GM23338 (cell line): ENCODE measurements at regions not wholly inside any gene's neighbourhood (a gene's known extent, or its start where the extent isn't known, plus 50 kb on each side); places are given as distances from the start of the nearest gene placed in this dataset.

Experiments
- EZH2 ChIP-seq: fragments of 200-600 bp; sonication (generic); IDR thresholded peaks from one replicate; pipeline ENCODE4 v1.8.0; 2017; ENCODE audit warnings: antibody characterized with exemption, mild to moderate bottlenecking, low read depth; ENCODE audit not compliant: unreplicated experiment
- EZH2phosphoT487 ChIP-seq: fragments of 200-600 bp; sonication (generic); IDR thresholded peaks from one replicate; pipeline ENCODE4 v1.8.1; 2018; ENCODE audit warnings: antibody characterized with exemption; ENCODE audit not compliant: unreplicated experiment
- NANOG ChIP-seq: IDR thresholded peaks from 2 replicates; pipeline ENCODE4 v1.6.1; 2016; ENCODE audit warnings: antibody characterized with exemption, borderline replicate concordance
- POLR2AphosphoS5 ChIP-seq: IDR thresholded peaks from 2 replicates; pipeline ENCODE4 v1.6.1; 2016; ENCODE audit warnings: antibody characterized with exemption, low read depth
- ZNF114 ChIP-seq: fragments of 250-450 bp; sonication (Bioruptor Pico); IDR thresholded peaks from 2 replicates; pipeline ENCODE4 v1.5.0; 2020; ENCODE audit warnings: mild to moderate bottlenecking, moderate library complexity
- ZNF331 ChIP-seq: fragments of 250-450 bp; sonication (Bioruptor Pico); IDR thresholded peaks from 2 replicates; pipeline ENCODE4 v1.5.0; 2020; ENCODE audit warnings: low read depth, mild to moderate bottlenecking, moderate library complexity
- TF ChIP-seq, protein P1 (sequence below), 2 experiments: fragments of 200-600 bp in 1 of 2; sonication (generic) in 1 of 2; conservative IDR thresholded peaks; 2 replicates each; pipeline versions ENCODE4 v1.5.1 to v1.6.1; 2016 to 2017; ENCODE audit warnings: antibody characterized with exemption in 2 of 2, low read depth in 2 of 2, mild to moderate bottlenecking in 2 of 2, moderate library complexity in 1 of 2

DNA sequence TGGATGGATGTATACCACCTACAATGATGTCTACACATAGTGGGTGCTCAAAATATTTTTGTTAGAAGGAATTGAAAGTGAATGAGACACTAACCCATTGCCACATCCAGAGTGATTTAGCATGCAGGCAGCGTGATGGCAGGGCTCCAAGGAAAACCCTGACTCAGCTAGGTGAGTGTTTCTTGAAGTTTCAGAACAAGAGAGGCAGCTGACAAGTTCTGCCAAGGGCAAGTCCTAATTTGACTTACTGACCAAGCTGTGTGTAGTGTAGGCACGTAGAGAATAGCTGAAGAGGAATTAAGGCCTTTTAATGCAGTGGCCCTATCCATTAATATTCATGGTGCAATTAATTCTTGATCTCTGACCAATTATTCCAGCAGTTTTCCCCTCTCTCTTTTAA lies 107.8 kb upstream of the ATP10B start:
- TF ChIP-seq, protein P1, sequence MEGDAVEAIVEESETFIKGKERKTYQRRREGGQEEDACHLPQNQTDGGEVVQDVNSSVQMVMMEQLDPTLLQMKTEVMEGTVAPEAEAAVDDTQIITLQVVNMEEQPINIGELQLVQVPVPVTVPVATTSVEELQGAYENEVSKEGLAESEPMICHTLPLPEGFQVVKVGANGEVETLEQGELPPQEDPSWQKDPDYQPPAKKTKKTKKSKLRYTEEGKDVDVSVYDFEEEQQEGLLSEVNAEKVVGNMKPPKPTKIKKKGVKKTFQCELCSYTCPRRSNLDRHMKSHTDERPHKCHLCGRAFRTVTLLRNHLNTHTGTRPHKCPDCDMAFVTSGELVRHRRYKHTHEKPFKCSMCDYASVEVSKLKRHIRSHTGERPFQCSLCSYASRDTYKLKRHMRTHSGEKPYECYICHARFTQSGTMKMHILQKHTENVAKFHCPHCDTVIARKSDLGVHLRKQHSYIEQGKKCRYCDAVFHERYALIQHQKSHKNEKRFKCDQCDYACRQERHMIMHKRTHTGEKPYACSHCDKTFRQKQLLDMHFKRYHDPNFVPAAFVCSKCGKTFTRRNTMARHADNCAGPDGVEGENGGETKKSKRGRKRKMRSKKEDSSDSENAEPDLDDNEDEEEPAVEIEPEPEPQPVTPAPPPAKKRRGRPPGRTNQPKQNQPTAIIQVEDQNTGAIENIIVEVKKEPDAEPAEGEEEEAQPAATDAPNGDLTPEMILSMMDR (conservative IDR thresholded peaks at IDR 0.05; ENCODE audit: low read depth in 2 of 2): no peak
- no peak for TF ChIP-seq POLR2AphosphoS5
- TF ChIP-seq EZH2phosphoT487: no peak
- no peak for TF ChIP-seq NANOG
- TF ChIP-seq EZH2: no peak
- no peak for TF ChIP-seq ZNF331 (CRISPR knock-in tag)
- no peak for TF ChIP-seq ZNF114 (CRISPR knock-in tag)
